NCI-H774 (cell line): ENCODE measurements at regions not wholly inside any gene's neighbourhood (a gene's known extent, or its start where the extent isn't known, plus 50 kb on each side); places are given as distances from the start of the nearest gene placed in this dataset.

Experiments used
- DNase-seq: peaks from one replicate; lab custom pipeline; 2025; lab: John Stamatoyannopoulos, UW

GRCh38 chr18:56173542-56174220 lies 464.7 kb downstream of the TXNL1 start:
- no peak for DNase-seq

- DNase-seq, result no peak
Measured at GRCh38 chr18:56172527-56172926, 465.9 kb downstream of the TXNL1 start.

- DNase-seq, result no peak
Measured at GRCh38 chr18:56171848-56172247, 466.5 kb downstream of the TXNL1 start.

GRCh38 chr18:56168049-56168781 lies 470.2 kb downstream of the TXNL1 start:
- no peak for DNase-seq

GRCh38 chr18:56167366-56167765 lies 471.0 kb downstream of the TXNL1 start:
- no peak for DNase-seq

GRCh38 chr18:56166914-56167313 lies 471.5 kb downstream of the TXNL1 start:
- DNase-seq, result no peak

- DNase-seq, result no peak
Measured at GRCh38 chr18:56165601-56166355, 472.6 kb downstream of the TXNL1 start.

- no peak for DNase-seq
Measured at GRCh38 chr18:56162311-56163265, 475.8 kb downstream of the TXNL1 start.

GRCh38 chr18:56161566-56162260 lies 476.7 kb downstream of the TXNL1 start:
- DNase-seq, result no peak

- DNase-seq, result no peak
Measured at GRCh38 chr18:56158676-56159075, 479.7 kb downstream of the TXNL1 start.

- no peak for DNase-seq
Measured at GRCh38 chr18:56157541-56157940, 480.9 kb downstream of the TXNL1 start.

- peak; percentile 10 for DNase-seq
Measured at GRCh38 chr18:56152551-56153310, 485.7 kb downstream of the TXNL1 start.

GRCh38 chr18:56148373-56148772 lies 490.0 kb downstream of the TXNL1 start:
- DNase-seq, result no peak

GRCh38 chr18:56146565-56146964 lies 491.8 kb downstream of the TXNL1 start:
- no peak for DNase-seq

GRCh38 chr18:56142001-56142400 lies 496.4 kb downstream of the TXNL1 start:
- DNase-seq, result no peak

GRCh38 chr18:56139792-56140254 lies 498.6 kb downstream of the TXNL1 start:
- DNase-seq, result no peak

- no peak for DNase-seq
Measured at GRCh38 chr18:56139372-56139771, 499.0 kb downstream of the TXNL1 start.

GRCh38 chr18:56136105-56136504 lies 502.3 kb downstream of the TXNL1 start:
- no peak for DNase-seq

GRCh38 chr18:56130481-56130880 lies 507.9 kb downstream of the TXNL1 start:
- DNase-seq, result no peak

- DNase-seq, result no peak
Measured at GRCh38 chr18:56128153-56128791, 510.1 kb downstream of the TXNL1 start.
